GM12878 (cell line): ENCODE measurements at regions not wholly inside any gene's neighbourhood (a gene's known extent, or its start where the extent isn't known, plus 50 kb on each side); places are given as distances from the start of the nearest gene placed in this dataset.

Experiments used
- ATAC-seq: fragments of 200-7000 bp; cut with Tn5 transposase; 3 replicates; pipeline ENCODE4 v1.9.1; 2020; ENCODE audit warnings: mild to moderate bottlenecking, moderate library complexity
- BruUV-seq: library from RNA; stranded (reverse); fragments of 400-500 nt; replicated peaks from 2 replicates; lab custom pipeline; 2021; lab: Mats Ljungman, UMichigan
- CTCF ChIA-PET: fragments of 300-600 bp; sonication (Branson Sonifier 250); formaldehyde crosslinking; extraction: SDS; loops from one replicate; lab custom pipeline; 2021; ENCODE audit warnings: inconsistent platforms; lab: Yijun Ruan, JAX
- POLR2A ChIA-PET: fragments of 350-600 bp; formaldehyde crosslinking; extraction: SDS; loops from one replicate; lab custom pipeline; 2021; ENCODE audit warnings: inconsistent platforms; lab: Charles Lee
- RAD21 ChIA-PET: fragments of 300-600 bp; sonication (Branson Sonifier 250); formaldehyde crosslinking; loops from one replicate; lab custom pipeline; 2023; ENCODE audit warnings: antibody characterized with exemption; ENCODE audit not compliant: unreplicated experiment; lab: Charles Lee
- SMC1A ChIA-PET: fragments of 300-600 bp; sonication (Branson Sonifier 250); formaldehyde crosslinking; loops from one replicate; lab custom pipeline; 2023; ENCODE audit not compliant: unreplicated experiment, uncharacterized antibody; lab: Charles Lee
- DNase-seq: peaks from one replicate; pipeline ENCODE4 v3.0.0-alpha.2; 2011; ENCODE audit warnings: low read depth, low spot score
- FAIRE-seq: peaks from 3 replicates; lab custom pipeline; 2011; peaks lifted over from hg19 to GRCh38; lab: Jason Lieb, UNC
- H2AFZ ChIP-seq: 2 replicates; pipeline ENCODE4 v1.6.0; 2011; ENCODE audit warnings: low read depth, low read length, control low read depth; ENCODE audit not compliant: control insufficient read depth
- H3K27ac ChIP-seq: 2 replicates; pipeline ENCODE4 v1.5.1; 2011; ENCODE audit warnings: control low read depth; ENCODE audit not compliant: control insufficient read depth, insufficient read depth
- H3K27me3 ChIP-seq, 2 experiments: replicated peaks in 1 of 2; 2 replicates each; pipeline versions ENCODE4 v1.6.0 to v1.6.1; 2011; ENCODE audit warnings: low read length in 1 of 2; ENCODE audit not compliant: control insufficient read depth in 2 of 2, insufficient read depth in 2 of 2
- H3K36me3 ChIP-seq, 2 experiments: 2 replicates each; pipeline ENCODE4 v1.5.1; 2011; ENCODE audit warnings: low read length in 1 of 2; ENCODE audit not compliant: control insufficient read depth in 2 of 2, insufficient read depth in 2 of 2
- H3K4me1 ChIP-seq: 2 replicates; pipeline ENCODE4 v1.6.1; 2011; ENCODE audit warnings: mild to moderate bottlenecking, low read length, moderate library complexity, mixed read lengths; ENCODE audit not compliant: control insufficient read depth, insufficient read depth
- H3K4me2 ChIP-seq: 2 replicates; pipeline ENCODE4 v1.6.0; 2011; ENCODE audit warnings: control low read depth; ENCODE audit not compliant: control insufficient read depth, insufficient read depth
- H3K4me3 ChIP-seq: fragments of 200-600 bp; sonication (generic); 2 replicates; pipeline ENCODE4 v1.5.1; 2016
- H3K79me2 ChIP-seq: 2 replicates; pipeline ENCODE4 v1.6.0; 2011; ENCODE audit warnings: low read length; ENCODE audit not compliant: control insufficient read depth, insufficient read depth
- H3K9ac ChIP-seq: 2 replicates; pipeline ENCODE4 v1.8.0; 2011; ENCODE audit warnings: low read length, control low read depth, mixed read lengths; ENCODE audit not compliant: control insufficient read depth, insufficient read depth
- H3K9me3 ChIP-seq: replicated peaks from 3 replicates; pipeline ENCODE4 v1.5.1; 2011; ENCODE audit warnings: mild to moderate bottlenecking, low read length; ENCODE audit not compliant: control insufficient read depth, insufficient read depth
- H4K20me1 ChIP-seq: 2 replicates; pipeline ENCODE4 v1.6.0; 2011; ENCODE audit not compliant: control insufficient read depth, insufficient read depth
- CEBPB ChIP-seq, 2 experiments: fragments of 150-350 bp in 1 of 2; IDR thresholded peaks; 2 replicates each; pipeline ENCODE4 v1.6.1; 2012 to 2014; ENCODE audit warnings: low read depth in 2 of 2, low read length in 2 of 2, borderline replicate concordance in 1 of 2, inconsistent platforms in 1 of 2
- E4F1 ChIP-seq: fragments of 450-650 bp; IDR thresholded peaks from 2 replicates; pipeline ENCODE4 v1.6.1; 2018; ENCODE audit warnings: borderline replicate concordance, mild to moderate bottlenecking; ENCODE audit not compliant: partially characterized antibody
- JUND ChIP-seq: IDR thresholded peaks from 2 replicates; pipeline ENCODE4 v1.6.1; 2012; ENCODE audit warnings: low read depth, mild to moderate bottlenecking, low read length, improper control_type of control experiment, moderate library complexity
- LARP7 ChIP-seq: fragments of 450-650 bp; IDR thresholded peaks from 2 replicates; pipeline ENCODE4 v1.6.1; 2017; ENCODE audit warnings: mild to moderate bottlenecking
- RBBP5 ChIP-seq: fragments of 200-600 bp; sonication (generic); conservative IDR thresholded peaks from 2 replicates; pipeline ENCODE4 v1.6.1; 2016
- RELA ChIP-seq: fragments of 450-650 bp; IDR thresholded peaks from 2 replicates; pipeline ENCODE4 v1.8.0; 2014; ENCODE audit warnings: borderline replicate concordance; ENCODE audit not compliant: partially characterized antibody
- RELB ChIP-seq: fragments of 450-650 bp; IDR thresholded peaks from 2 replicates; pipeline ENCODE4 v1.6.1; 2017; ENCODE audit warnings: low read depth, mild to moderate bottlenecking, moderate library complexity
- SMC3 ChIP-seq: IDR thresholded peaks from 2 replicates; pipeline ENCODE4 v1.6.1; 2011; ENCODE audit warnings: low read length, improper control_type of control experiment, borderline replicate concordance
- TCF12 ChIP-seq: IDR thresholded peaks from 2 replicates; pipeline ENCODE4 v1.6.1; 2011; ENCODE audit warnings: low read depth, mild to moderate bottlenecking, low read length
- TCF3 ChIP-seq: IDR thresholded peaks from 2 replicates; pipeline ENCODE4 v1.6.1; 2012; ENCODE audit warnings: low read depth, mild to moderate bottlenecking, low read length, borderline replicate concordance; ENCODE audit not compliant: insufficient read depth
- ZBED1 ChIP-seq: IDR thresholded peaks from 2 replicates; pipeline ENCODE4 v1.6.1; 2016; ENCODE audit warnings: borderline replicate concordance
- ZNF622 ChIP-seq: fragments of 450-650 bp; IDR thresholded peaks from 2 replicates; pipeline ENCODE4 v1.6.1; 2017; ENCODE audit warnings: mild to moderate bottlenecking, inconsistent platforms
- WGBS: methylation state at CpG from one replicate; pipeline ENCODE4 v1.1.6; 2016; ENCODE audit warnings: low lambda C conversion rate; ENCODE audit not compliant: insufficient replicate concordance, insufficient coverage; ENCODE audit errors: missing lambda C conversion rate; 5-methylcytosine and 5-hydroxymethylcytosine counted together
- in situ Hi-C: fragments of 300-500 bp; cut with MboI; formaldehyde crosslinking; loops from 9 replicates; pipeline ENCODE4 v1.14.3; 2018; ENCODE audit warnings: mixed read lengths
- intact Hi-C: fragments of 100-400 bp; cut with micrococcal nuclease; formaldehyde crosslinking; loops from one replicate; pipeline ENCODE4 v1.14.2; 2022; ENCODE audit not compliant: unreplicated experiment

- WGBS, result 34% methylated on average over 7 of the region's 7 CpGs
- in situ Hi-C loops, result no loop called here
- no peak for DNase-seq
Observed at GRCh38 chr22:48350456-48350855, 1477.2 kb downstream of the BRD1 start.

GRCh38 chr22:48348855-48349254 is 1478.8 kb downstream of the BRD1 start:
- POLR2A ChIA-PET, result no interaction called here

More at GRCh38 chr22:48350456-48350855, 1477.2 kb downstream of the BRD1 start:
- RAD21 ChIA-PET, result no interaction called here
- POLR2A ChIA-PET, result no interaction called here
- Histone ChIP-seq H2AFZ (no peak overlapping the region), H3K27me3 (no peaks in the 10 kb centered on the region), H3K4me3 (no peak overlapping the region), H3K79me2 (no peaks in the 10 kb centered on the region), H3K27ac (no peak overlapping the region), H3K4me2 (no peak overlapping the region), H3K9ac (no peak overlapping the region), H4K20me1 (no peaks in the 10 kb centered on the region), H3K9me3 (no peaks in the 10 kb centered on the region; the same call in 2 of the 3 replicates), H3K4me1 (no peaks in the 10 kb centered on the region), H3K36me3 (no peaks in the 10 kb centered on the region)
- ATAC-seq (no peak), FAIRE-seq (no peak)
- no TSS peak for BruUV-seq
- TF ChIP-seq RELA (no peak), SMC3 (no peak), TCF3 (no peak), LARP7 (no peak), JUND (no peak), ZNF622 (no peak), TCF12 (no peak)
- intact Hi-C loops, result no loop called here
- CTCF ChIA-PET, result no interaction called here
- SMC1A ChIA-PET, result no interaction called here

More at GRCh38 chr22:48348855-48349254, 1478.8 kb downstream of the BRD1 start:
- in situ Hi-C loops, result no loop called here
- FAIRE-seq, result no peak
- Histone ChIP-seq H3K27ac (no peak overlapping the region), H3K9me3 (no peaks in the 10 kb centered on the region; the same call in 2 of the 3 replicates), H3K36me3 (no peaks in the 10 kb centered on the region), H3K4me2 (no peak overlapping the region), H3K79me2 (no peaks in the 10 kb centered on the region), H3K4me1 (no peaks in the 10 kb centered on the region), H4K20me1 (no peaks in the 10 kb centered on the region), H3K27me3 (no peaks in the 10 kb centered on the region), H3K4me3 (no peak overlapping the region), H2AFZ (no peak overlapping the region), H3K9ac (no peak overlapping the region)
- BruUV-seq, result no TSS peak
- ChIA-PET SMC1A (no interaction called here), CTCF (no interaction called here), RAD21 (no interaction called here)
- TF ChIP-seq E4F1, result no peak
- no peak for TF ChIP-seq RBBP5
- TF ChIP-seq SMC3, result no peak
- no peak for TF ChIP-seq TCF3
- no peak for TF ChIP-seq RELB
- TF ChIP-seq CEBPB (IDR thresholded peaks at IDR 0.05; ENCODE audit: borderline replicate concordance in 1 of 2, low read depth in 2 of 2, low read length in 2 of 2), result no peak
- TF ChIP-seq ZBED1, result no peak
- DNase-seq, result no peak
- intact Hi-C loops, result no loop called here
- no peak for ATAC-seq
- 14% methylated on average over 1 of the region's 1 CpG for WGBS
